Bronchial epithelial cell (primary cell): ENCODE measurements at regions not wholly inside any gene's neighbourhood (a gene's known extent, or its start where the extent isn't known, plus 50 kb on each side); places are given as distances from the start of the nearest gene placed in this dataset.

Experiments used
- DNase-seq: peaks from one replicate; pipeline ENCODE4 v3.0.0-alpha.2; 2010; ENCODE audit warnings: low read depth
- FAIRE-seq: peaks from 2 replicates; lab custom pipeline; 2011; peaks lifted over from hg19 to GRCh38; lab: Jason Lieb, UNC
- H3K27me3 ChIP-seq: 2 replicates; pipeline ENCODE4 v1.5.1; 2011; ENCODE audit warnings: low read length; ENCODE audit not compliant: control insufficient read depth, insufficient read depth
- H3K36me3 ChIP-seq: 2 replicates; pipeline ENCODE4 v1.5.1; 2011; ENCODE audit warnings: low read length; ENCODE audit not compliant: control insufficient read depth, insufficient read depth
- H3K4me3 ChIP-seq: 2 replicates; pipeline ENCODE4 v1.5.1; 2011; ENCODE audit warnings: mild to moderate bottlenecking, low read depth, low read length, control low read depth
- TF ChIP-seq, protein P1 (sequence below): IDR thresholded peaks from 2 replicates; pipeline ENCODE4 v1.5.1; 2011; ENCODE audit warnings: mild to moderate bottlenecking, moderate library complexity, low read length, control low read depth, inconsistent platforms; ENCODE audit not compliant: insufficient read depth, severe bottlenecking

DNA sequence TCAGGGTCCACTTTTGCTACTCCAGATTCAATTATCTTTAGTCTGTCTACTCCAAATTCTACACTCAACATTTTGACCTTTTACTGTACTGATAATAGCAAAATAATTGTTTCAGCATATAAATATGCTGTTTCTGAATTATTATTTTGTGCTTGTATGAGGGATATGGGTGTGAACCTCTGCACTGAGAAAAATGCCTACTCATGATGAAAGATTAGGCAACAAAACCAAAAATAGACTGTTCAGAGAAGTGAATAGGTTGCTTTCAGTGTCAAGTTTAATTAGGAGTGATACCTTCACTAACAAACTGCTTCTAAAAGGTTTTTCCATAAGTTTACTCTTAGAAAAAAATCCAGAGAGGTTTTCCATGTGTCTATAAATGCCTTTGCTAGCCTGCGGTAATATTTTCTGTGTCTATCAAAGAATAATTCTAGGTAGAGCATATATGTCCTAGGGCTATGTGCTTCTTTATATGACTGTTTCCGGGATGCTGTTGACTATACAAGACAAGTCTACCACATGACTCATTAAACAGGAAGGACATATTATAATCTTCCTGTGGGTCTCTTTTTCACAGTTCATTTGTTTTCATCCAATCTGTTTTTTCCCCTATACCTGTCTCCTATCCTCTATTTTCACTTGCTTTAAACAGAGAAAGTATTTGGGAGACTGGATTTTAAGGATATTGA lies 218.5 kb upstream of the TTC14 start:
- TF ChIP-seq, protein P1, sequence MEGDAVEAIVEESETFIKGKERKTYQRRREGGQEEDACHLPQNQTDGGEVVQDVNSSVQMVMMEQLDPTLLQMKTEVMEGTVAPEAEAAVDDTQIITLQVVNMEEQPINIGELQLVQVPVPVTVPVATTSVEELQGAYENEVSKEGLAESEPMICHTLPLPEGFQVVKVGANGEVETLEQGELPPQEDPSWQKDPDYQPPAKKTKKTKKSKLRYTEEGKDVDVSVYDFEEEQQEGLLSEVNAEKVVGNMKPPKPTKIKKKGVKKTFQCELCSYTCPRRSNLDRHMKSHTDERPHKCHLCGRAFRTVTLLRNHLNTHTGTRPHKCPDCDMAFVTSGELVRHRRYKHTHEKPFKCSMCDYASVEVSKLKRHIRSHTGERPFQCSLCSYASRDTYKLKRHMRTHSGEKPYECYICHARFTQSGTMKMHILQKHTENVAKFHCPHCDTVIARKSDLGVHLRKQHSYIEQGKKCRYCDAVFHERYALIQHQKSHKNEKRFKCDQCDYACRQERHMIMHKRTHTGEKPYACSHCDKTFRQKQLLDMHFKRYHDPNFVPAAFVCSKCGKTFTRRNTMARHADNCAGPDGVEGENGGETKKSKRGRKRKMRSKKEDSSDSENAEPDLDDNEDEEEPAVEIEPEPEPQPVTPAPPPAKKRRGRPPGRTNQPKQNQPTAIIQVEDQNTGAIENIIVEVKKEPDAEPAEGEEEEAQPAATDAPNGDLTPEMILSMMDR, result no peak
- DNase-seq (peak; percentile 70), FAIRE-seq (no peak)
- Histone ChIP-seq H3K4me3 (no peak overlapping the region), H3K27me3 (no peaks in the 10 kb centered on the region), H3K36me3 (no peaks in the 10 kb centered on the region)

DNA sequence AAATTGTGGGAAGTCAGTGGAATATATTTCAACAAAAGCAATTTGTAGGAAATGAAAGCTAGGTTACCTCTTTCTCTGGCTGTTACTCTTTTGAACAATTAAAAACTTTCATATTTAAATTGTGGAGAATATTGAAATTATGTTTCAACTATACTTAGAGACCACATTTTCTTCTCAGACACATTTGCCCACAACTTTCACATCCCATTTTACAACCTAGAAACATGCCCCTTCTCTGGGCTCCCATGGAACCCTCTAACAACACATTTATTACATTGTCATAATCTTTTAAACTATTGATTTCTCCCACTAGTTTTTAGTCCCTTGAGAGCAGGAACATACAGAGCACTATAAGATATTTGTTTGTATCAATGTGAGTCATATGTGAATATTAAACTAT lies 211.7 kb upstream of the TTC14 start:
- Histone ChIP-seq H3K36me3 (no peaks in the 10 kb centered on the region), H3K27me3 (no peaks in the 10 kb centered on the region), H3K4me3 (no peak overlapping the region)
- FAIRE-seq (no peak), DNase-seq (no peak)
- TF ChIP-seq, protein P1, result no peak

DNA sequence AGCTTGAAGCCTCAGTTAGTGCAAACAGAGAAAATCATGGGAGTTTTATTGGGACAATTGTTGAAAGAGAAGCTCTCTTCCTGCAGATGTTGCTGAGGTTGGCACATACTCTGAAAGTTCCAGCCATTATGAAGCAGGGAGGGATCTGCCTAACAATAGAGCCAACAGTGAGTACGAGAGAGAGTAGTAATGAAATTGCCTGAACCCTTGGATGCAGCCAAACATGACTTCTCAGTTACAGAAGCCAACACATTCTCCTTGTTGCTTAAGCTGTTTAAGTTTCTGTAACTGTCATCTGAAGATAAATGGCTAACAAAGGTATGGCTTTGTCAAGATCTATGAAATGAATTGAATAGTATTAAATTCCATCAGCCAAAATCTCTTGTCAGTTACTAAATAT lies 211.0 kb upstream of the TTC14 start:
- TF ChIP-seq, protein P1, result no peak
- FAIRE-seq, result no peak
- Histone ChIP-seq H3K27me3 (no peaks in the 10 kb centered on the region), H3K4me3 (no peak overlapping the region), H3K36me3 (no peaks in the 10 kb centered on the region)
- DNase-seq, result no peak

DNA sequence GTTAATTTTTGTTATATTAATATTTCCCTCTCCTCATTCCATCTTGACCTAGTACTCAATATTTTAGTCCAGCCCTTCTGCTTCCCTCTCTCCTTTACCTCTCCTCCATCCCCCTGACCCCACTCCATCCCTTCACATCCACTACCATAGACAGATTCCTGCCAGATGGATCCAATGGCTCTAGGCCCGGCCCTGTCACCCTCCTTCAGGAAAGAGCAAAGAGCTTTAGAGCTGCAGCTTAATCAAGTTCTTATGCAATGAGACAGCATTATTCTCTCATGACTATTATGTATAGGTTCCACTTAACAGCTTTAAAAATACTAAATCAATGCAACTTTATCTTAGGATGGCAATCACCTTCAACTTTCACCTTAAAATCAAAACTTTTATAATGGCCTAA lies 200.7 kb upstream of the TTC14 start:
- TF ChIP-seq, protein P1, result no peak
- peak; percentile 34 for DNase-seq
- Histone ChIP-seq H3K36me3 (no peaks in the 10 kb centered on the region), H3K4me3 (no peak overlapping the region), H3K27me3 (no peaks in the 10 kb centered on the region)
- no peak for FAIRE-seq

DNA sequence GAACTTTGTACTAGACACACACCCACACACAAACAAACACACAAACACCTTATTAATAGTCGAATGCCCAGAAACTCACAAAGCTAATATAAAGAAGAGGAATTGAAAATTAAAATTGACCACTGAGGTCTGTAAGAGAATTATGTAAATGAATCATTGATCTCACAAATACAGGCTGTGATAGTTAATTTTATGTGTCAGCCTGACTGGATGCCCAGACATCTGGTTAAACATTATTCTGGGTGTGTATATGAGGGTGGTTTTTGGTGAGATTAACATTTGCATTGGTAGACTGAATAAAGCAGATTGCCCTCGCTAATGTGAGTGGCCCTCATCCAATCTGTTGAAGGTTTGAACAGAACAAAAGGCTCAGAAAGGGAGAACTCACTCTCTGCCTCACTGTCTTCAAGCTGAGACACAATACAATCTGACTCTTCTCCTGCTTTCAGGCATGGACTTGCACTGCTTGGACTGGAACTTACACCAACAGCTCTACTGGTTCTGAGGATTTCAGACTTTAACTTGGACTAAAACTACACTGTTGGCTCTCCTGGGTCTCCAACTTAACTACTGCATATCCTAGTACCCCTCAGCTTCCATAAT lies 199.4 kb upstream of the TTC14 start:
- Histone ChIP-seq H3K4me3 (no peak overlapping the region), H3K36me3 (no peaks in the 10 kb centered on the region), H3K27me3 (no peaks in the 10 kb centered on the region)
- DNase-seq (peak; percentile 67), FAIRE-seq (no peak)
- TF ChIP-seq, protein P1, result no peak
